Upper lobe of right lung (tissue), 1 donor: ENCODE measurements at regions not wholly inside any gene's neighbourhood (a gene's known extent, or its start where the extent isn't known, plus 50 kb on each side); places are given as distances from the start of the nearest gene placed in this dataset.

ENCODE experiments used
- ATAC-seq: fragments of 200-7000 bp; cut with Tn5 transposase; one replicate; pipeline ENCODE4 v1.9.1; 2020; ENCODE audit warnings: mild to moderate bottlenecking, moderate library complexity
- DNase-seq: peaks from one replicate; pipeline ENCODE4 v3.0.0-alpha.2; 2020
- H3K27ac ChIP-seq: fragments of 200-600 bp; one replicate; pipeline ENCODE4 v1.8.0; 2022
- H3K27me3 ChIP-seq: fragments of 200-600 bp; one replicate; pipeline ENCODE4 v1.8.0; 2022; ENCODE audit warnings: mild to moderate bottlenecking
- H3K36me3 ChIP-seq: fragments of 200-600 bp; one replicate; pipeline ENCODE4 v1.8.0; 2022
- H3K4me1 ChIP-seq: fragments of 200-600 bp; one replicate; pipeline ENCODE4 v1.8.0; 2022
- H3K4me3 ChIP-seq: fragments of 200-600 bp; one replicate; pipeline ENCODE4 v1.8.0; 2022; ENCODE audit warnings: mild to moderate bottlenecking
- H3K9me3 ChIP-seq: fragments of 200-600 bp; one replicate; pipeline ENCODE4 v1.8.0; 2022
- intact Hi-C: fragments of 100-400 bp; cut with DNase I; formaldehyde crosslinking; loops from one replicate; pipeline ENCODE4 v1.11.0; 2022
- TF ChIP-seq, protein P1 (sequence below): fragments of 200-600 bp; IDR thresholded peaks from one replicate; pipeline ENCODE4 v1.8.0; 2022; ENCODE audit warnings: antibody characterized with exemption
- donor health status: DM: no; HTN: yes; CAD: no; lungs with severe emphysema.

GRCh38 chr15:45849136-45849535, 214.3 kb downstream of the SQOR start:
- Histone ChIP-seq H3K4me3 (no peak overlapping the region), H3K27ac (no peak overlapping the region), H3K4me1 (no peaks in the 10 kb centered on the region), H3K36me3 (no peaks in the 10 kb centered on the region), H3K9me3 (no peaks in the 10 kb centered on the region), H3K27me3 (no peaks in the 10 kb centered on the region)
- intact Hi-C loops = no loop called here
- ATAC-seq = no peak
- TF ChIP-seq, protein P1, sequence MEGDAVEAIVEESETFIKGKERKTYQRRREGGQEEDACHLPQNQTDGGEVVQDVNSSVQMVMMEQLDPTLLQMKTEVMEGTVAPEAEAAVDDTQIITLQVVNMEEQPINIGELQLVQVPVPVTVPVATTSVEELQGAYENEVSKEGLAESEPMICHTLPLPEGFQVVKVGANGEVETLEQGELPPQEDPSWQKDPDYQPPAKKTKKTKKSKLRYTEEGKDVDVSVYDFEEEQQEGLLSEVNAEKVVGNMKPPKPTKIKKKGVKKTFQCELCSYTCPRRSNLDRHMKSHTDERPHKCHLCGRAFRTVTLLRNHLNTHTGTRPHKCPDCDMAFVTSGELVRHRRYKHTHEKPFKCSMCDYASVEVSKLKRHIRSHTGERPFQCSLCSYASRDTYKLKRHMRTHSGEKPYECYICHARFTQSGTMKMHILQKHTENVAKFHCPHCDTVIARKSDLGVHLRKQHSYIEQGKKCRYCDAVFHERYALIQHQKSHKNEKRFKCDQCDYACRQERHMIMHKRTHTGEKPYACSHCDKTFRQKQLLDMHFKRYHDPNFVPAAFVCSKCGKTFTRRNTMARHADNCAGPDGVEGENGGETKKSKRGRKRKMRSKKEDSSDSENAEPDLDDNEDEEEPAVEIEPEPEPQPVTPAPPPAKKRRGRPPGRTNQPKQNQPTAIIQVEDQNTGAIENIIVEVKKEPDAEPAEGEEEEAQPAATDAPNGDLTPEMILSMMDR = no peak
- DNase-seq = no peak

DNA sequence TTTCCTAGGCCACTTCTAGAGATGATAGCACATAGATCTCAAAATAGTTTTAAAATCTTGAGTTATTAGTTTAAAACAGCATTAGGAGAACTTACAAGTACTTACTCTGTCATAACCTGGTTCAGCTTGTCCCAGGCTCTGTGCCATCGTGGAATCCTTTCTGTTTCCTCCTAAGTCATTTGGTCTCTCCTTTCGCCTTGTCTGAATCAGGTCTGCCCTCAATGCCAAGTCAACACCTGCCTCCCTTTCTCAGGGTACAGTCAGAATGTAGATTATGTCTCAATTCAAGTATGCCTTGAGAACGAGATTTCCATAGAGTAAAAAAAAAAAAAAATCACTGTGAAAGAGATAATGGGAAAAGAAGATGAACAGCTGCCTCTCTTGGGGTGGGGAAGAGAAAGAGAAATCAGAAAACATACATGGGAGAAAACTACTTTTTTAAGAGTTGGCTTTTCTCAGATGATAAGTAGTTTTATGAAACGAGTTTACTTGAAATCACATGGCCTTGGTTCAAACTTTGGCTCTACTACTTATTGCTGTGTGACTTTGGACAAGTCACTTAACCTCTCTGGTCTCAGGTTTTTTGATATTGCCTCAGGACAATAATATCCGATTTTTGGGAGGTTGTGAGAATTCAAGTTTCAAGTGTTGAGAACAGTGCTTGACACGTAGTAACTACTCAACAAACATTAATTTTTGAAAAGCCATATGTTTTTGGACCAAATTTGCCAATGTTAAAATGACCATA, 219.8 kb downstream of the SQOR start:
- Histone ChIP-seq H3K27ac (no peak overlapping the region), H3K27me3 (no peaks in the 10 kb centered on the region), H3K4me1 (no peaks in the 10 kb centered on the region), H3K4me3 (no peak overlapping the region), H3K36me3 (no peaks in the 10 kb centered on the region), H3K9me3 (no peaks in the 10 kb centered on the region)
- intact Hi-C loops = no loop called here
- ATAC-seq (no peak), DNase-seq (no peak)
- TF ChIP-seq, protein P1 = no peak

- no peak for DNase-seq
- Histone ChIP-seq H3K4me3 (no peak overlapping the region), H3K27ac (no peak overlapping the region), H3K36me3 (no peaks in the 10 kb centered on the region), H3K4me1 (no peaks in the 10 kb centered on the region), H3K9me3 (no peaks in the 10 kb centered on the region), H3K27me3 (no peaks in the 10 kb centered on the region)
- intact Hi-C loops = no loop called here
- TF ChIP-seq, protein P1 = no peak
- peak; percentile 91 for ATAC-seq
Measured at GRCh38 chr15:45855210-45855906, 220.5 kb downstream of the SQOR start.

DNA sequence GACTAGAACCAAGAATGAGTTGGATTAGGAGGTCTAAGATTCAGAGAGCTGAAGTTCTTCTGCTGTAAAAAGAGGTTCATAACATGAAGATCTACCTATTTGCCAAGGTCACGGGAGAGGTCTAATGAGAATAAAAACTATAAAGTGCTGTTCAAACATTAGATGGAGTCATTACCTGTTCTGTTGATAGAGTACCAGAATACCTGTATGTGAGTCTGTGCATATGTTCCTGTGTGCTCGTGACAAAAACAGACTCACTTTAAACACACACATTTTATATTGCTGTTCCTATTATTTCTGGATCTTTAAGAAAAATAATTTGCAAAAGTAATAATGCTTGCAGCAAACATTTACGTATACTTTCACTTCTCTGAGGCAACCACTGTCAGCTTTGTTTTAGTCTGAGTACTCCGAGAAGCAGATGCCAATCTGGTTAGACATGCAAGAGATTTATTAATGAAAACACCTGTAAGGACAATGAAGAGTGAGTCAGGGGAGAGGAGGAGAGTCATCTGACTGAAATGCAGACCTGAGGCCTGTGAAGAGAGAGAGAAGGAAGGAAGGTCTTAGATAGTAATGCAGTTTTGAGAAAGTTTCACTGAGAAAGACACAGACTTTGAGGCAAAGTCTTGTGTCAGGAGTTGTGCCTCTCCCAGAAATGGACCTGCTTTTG, 221.2 kb downstream of the SQOR start:
- Histone ChIP-seq H3K27ac (peak overlapping the region; percentile 17), H3K27me3 (no peaks in the 10 kb centered on the region), H3K36me3 (no peaks in the 10 kb centered on the region), H3K9me3 (no peaks in the 10 kb centered on the region), H3K4me1 (no peaks in the 10 kb centered on the region), H3K4me3 (no peak overlapping the region)
- no peak for DNase-seq
- TF ChIP-seq, protein P1 = no peak
- intact Hi-C loops = no loop called here
- ATAC-seq = peak; percentile 49

DNA sequence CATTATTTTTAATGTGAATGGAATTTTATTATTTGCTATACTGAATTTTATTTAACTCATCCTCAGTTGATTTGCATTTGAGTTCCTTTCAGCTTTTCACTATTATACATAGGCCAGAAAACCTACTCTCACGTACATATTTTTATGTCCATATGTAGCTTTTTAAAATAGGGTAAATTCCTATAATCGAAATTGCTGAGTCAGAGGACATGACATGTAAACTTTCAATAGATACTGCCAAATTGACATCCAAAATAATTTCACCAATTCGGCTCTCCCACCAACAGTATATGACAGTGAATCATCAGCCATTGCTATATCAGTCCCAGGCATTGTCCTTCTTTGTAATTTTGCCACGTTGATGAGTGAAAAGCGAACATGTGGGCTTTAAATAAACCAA, 222.5 kb downstream of the SQOR start:
- H3K27ac ChIP-seq = no peak overlapping the region
- ATAC-seq = no peak
- H3K4me3 ChIP-seq = no peak overlapping the region
- no peaks in the 10 kb centered on the region for H3K36me3 ChIP-seq
- TF ChIP-seq, protein P1 = no peak
- no peaks in the 10 kb centered on the region for H3K27me3 ChIP-seq
- H3K9me3 ChIP-seq = no peaks in the 10 kb centered on the region
- DNase-seq = no peak
- intact Hi-C loops = no loop called here
- H3K4me1 ChIP-seq = no peaks in the 10 kb centered on the region
